ENCODE measurements at regions not wholly inside any gene's neighbourhood (a gene's known extent, or its start where the extent isn't known, plus 50 kb on each side); places are given as distances from the start of the nearest gene placed in this dataset.
"Not testable (repeated sequence)": the region's sequence is repeated elsewhere in the genome, so short reads cannot be mapped to it uniquely, and the experiment has no call there.

DNA sequence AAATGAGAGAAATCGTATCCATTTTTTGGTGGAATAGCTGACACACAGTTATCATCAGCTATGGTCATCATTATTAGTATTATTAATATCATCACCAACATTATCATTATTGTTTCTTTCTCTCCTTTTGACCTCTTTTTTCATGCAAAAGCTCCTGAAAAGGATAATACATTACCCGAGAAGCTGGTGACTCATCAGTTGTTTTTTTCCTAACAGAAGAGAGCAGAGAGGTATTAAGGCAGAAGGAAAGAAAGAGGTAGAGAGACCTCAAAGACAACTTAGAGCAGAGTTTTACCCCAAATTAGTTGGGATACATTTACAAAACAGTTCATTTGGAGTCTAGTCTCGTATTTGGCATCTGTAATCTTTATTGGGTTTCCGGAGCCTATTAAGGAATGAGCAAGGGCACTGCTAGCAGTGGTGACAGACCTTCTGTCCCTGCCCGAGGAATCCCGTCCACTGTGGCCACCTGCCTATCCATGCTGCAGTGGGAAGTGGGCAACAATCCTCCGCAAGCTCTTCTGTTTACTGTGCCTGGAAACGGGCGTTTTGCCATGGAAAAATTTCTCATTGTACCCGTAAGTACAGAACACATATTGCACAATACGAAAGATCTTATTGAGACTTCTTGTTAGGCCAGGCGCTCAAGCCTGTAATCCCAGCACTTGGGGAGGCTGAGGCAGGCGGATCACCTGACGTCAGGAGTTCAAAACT, 170.0 kb upstream of the MKLN1 start:
- no peak overlapping the region for H3K27ac ChIP-seq (replicated peaks in 1 of 4)
- intact Hi-C loops (cut with DNase I), result no loop called here
- peaks cover 0 to 11% (median 8%) of the 10 kb centered on the region in 4 donors for H3K4me1 ChIP-seq
- TF ChIP-seq, protein P1, sequence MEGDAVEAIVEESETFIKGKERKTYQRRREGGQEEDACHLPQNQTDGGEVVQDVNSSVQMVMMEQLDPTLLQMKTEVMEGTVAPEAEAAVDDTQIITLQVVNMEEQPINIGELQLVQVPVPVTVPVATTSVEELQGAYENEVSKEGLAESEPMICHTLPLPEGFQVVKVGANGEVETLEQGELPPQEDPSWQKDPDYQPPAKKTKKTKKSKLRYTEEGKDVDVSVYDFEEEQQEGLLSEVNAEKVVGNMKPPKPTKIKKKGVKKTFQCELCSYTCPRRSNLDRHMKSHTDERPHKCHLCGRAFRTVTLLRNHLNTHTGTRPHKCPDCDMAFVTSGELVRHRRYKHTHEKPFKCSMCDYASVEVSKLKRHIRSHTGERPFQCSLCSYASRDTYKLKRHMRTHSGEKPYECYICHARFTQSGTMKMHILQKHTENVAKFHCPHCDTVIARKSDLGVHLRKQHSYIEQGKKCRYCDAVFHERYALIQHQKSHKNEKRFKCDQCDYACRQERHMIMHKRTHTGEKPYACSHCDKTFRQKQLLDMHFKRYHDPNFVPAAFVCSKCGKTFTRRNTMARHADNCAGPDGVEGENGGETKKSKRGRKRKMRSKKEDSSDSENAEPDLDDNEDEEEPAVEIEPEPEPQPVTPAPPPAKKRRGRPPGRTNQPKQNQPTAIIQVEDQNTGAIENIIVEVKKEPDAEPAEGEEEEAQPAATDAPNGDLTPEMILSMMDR (IDR thresholded peaks at IDR 0.05), result no peak
- TF ChIP-seq POLR2AphosphoS5 (IDR thresholded peaks at IDR 0.05) (no peak), EP300 (IDR thresholded peaks at IDR 0.05) (no peak), POLR2A (IDR thresholded peaks at IDR 0.05; ENCODE audit: low read depth) (no peak)
- DNase-seq (ENCODE audit: extremely low spot score), result no peak
- WGBS, result 70% methylated on average over 14 of the region's 14 CpGs
- no peaks in the 10 kb centered on the region for H3K36me3 ChIP-seq
- H3K9me3 ChIP-seq, result no peaks in the 10 kb centered on the region
- H3K27me3 ChIP-seq, result no peaks in the 10 kb centered on the region
- no peak overlapping the region for H3K4me3 ChIP-seq

DNA sequence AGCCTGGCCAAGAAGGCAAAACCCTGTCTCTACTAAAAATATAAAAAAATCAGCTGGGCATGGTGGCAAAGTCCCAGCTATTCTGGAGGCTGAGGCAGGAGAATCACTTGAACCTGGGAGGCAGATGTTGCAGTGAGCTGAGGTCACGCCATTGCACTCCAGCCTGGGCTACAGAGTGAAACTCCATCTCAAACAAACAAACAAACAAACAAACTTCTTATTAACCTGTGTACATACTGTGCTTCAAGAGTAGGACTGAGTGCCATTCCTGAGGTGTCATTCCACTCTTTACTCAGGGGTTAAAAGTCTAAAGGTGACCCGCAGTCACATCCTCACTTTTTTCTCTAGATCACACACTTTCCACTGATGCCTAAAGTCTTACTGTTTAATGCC, 169.4 kb upstream of the MKLN1 start:
- DNase-seq (ENCODE audit: extremely low spot score); intact Hi-C loops (cut with DNase I): not testable (repeated sequence)
- WGBS, result 85% methylated on average over 2 of the region's 2 CpGs

DNA sequence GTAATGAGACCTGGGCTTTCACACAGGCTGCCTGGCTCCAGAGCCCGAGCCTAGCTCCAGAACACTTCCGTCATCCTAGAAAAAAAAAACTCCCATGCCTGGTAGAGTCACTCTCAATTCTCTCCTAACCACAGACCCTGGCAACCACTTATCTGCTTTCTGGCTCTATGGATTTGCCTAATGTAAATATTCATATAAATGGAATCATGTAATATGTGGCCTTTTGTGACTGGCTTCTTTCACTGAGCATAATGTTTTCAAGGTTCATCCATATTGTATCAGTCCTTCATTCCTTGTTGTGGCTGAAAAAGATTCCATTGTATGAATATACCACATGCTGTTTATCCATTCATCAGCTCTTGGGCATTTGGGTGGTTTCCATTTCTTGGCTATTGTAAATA, 167.7 kb upstream of the MKLN1 start:
- 62% methylated on average over 2 of the region's 2 CpGs for WGBS
- Histone ChIP-seq H3K4me3 (no peak overlapping the region), H3K9me3 (no peaks in the 10 kb centered on the region), H3K27ac (replicated peaks in 1 of 4) (no peak overlapping the region), H3K4me1 (peaks cover 0 to 11% (median 8%) of the 10 kb centered on the region in 4 donors), H3K36me3 (no peaks in the 10 kb centered on the region), H3K27me3 (no peaks in the 10 kb centered on the region)
- intact Hi-C loops (cut with DNase I), result no loop called here
- no peak for DNase-seq (ENCODE audit: extremely low spot score)
- TF ChIP-seq, protein P1 (IDR thresholded peaks at IDR 0.05), result no peak
- TF ChIP-seq POLR2AphosphoS5 (IDR thresholded peaks at IDR 0.05), result no peak
- no peak for TF ChIP-seq POLR2A (IDR thresholded peaks at IDR 0.05; ENCODE audit: low read depth)
- no peak for TF ChIP-seq EP300 (IDR thresholded peaks at IDR 0.05)

More for the DNA sequence above, 169.4 kb upstream of the MKLN1 start:
- H3K27ac ChIP-seq (replicated peaks in 1 of 4); H3K36me3 ChIP-seq; H3K27me3 ChIP-seq; H3K4me3 ChIP-seq; H3K9me3 ChIP-seq: not testable (repeated sequence)
- H3K4me1 ChIP-seq, result peaks cover 0 to 11% (median 8%) of the 10 kb centered on the region in 4 donors

- 96% methylated on average over 3 of the region's 3 CpGs for WGBS
- H3K9me3 ChIP-seq, result no peaks in the 10 kb centered on the region
- intact Hi-C loops (cut with DNase I), result no loop called here
Measured at GRCh38 chr7:131161103-131161502, 166.6 kb upstream of the MKLN1 start.

More at GRCh38 chr7:131161103-131161502, 166.6 kb upstream of the MKLN1 start:
- no peak for DNase-seq (ENCODE audit: extremely low spot score)
- Histone ChIP-seq H3K36me3 (no peaks in the 10 kb centered on the region), H3K4me1 (peaks cover 0 to 11% (median 8%) of the 10 kb centered on the region in 4 donors), H3K27ac (replicated peaks in 1 of 4) (no peak overlapping the region), H3K27me3 (no peaks in the 10 kb centered on the region), H3K4me3 (no peak overlapping the region)
- no peak for TF ChIP-seq POLR2AphosphoS5 (IDR thresholded peaks at IDR 0.05)
- TF ChIP-seq, protein P1 (IDR thresholded peaks at IDR 0.05), result no peak
- TF ChIP-seq EP300 (IDR thresholded peaks at IDR 0.05), result no peak
- no peak for TF ChIP-seq POLR2A (IDR thresholded peaks at IDR 0.05; ENCODE audit: low read depth)

Measured in esophagus muscularis mucosa (tissue), 4 donors.